Fibroblast of skin of left biceps (primary cell): ENCODE measurements at regions not wholly inside any gene's neighbourhood (a gene's known extent, or its start where the extent isn't known, plus 50 kb on each side); places are given as distances from the start of the nearest gene placed in this dataset.

Experiments used
- DNase-seq, 2 experiments: peaks; one replicate each; pipeline ENCODE4 v3.0.0-alpha.2; 2013; ENCODE audit warnings: low read depth in 2 of 2

DNA sequence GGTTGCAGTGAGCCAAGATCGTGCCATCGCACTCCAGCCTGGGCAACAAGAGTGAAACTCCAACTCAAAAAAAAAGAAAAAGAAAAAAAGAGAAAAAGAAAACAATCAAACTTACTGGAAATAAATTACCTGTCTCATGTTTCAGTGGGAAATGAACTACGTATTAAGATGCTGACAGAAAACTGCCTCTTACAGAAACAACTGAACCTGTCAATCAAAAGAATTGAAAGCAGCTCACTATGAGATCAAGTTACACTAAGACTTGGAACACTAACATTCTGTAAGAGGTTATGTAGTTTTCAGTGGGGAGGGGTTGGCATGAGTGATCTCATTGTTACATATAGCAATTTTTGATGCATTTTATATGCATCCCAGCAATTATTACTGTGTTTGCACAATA is 64.4 kb upstream of the SPATA31E1 start:
- DNase-seq: no peak

DNA sequence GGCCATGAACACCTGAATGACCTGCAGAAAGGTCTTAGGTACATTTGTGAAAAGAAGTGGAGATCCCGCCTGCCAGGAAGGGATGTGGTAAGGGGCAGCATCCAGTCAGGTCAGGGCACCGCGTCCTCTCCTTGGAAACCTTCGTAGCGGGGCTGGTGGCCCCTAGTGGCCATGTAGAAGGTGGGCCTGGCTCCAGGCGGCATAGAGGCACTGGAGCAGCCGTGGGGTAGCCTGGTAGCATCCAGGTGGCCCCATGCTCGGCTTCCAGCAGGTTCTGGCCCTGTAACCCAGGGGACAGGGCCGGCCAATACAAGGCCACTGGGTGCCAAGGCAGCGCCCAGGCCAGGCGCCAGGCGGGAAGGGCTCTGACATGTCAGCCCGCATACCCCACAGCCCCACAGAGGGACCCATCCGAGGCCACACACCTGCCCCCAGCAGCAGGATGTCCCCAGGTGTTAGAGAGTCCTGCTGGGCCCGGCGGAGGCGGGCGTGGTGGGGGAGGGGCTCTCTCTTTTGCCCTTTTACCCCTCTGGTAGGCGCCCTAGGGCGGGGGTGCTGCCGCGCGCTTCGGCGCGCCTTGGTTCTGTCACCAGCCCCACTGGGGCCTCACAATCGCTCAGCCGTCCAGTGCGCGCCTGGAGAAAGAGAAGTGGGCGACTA is 58.3 kb upstream of the SPATA31E1 start:
- DNase-seq: no peak

DNA sequence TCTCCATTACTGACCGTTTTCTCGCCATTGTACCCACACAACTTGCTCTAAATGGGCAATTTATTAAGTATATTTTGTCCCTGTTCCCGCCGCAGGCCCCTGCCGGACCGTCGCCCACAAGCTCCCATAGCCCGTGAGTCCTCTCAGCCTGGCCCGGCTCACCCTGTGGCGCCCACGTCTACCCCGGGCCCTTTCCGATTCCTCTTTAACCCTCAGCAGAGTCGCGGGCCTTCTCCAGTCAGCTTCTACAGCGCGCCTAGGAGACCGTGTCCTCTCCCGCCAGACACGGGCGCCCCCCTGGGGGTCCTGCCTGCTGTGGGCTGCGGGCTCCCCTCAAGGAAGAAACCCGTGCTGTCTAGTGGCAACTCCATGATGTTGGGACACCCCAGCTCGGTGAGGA is 57.8 kb upstream of the SPATA31E1 start:
- no peak for DNase-seq

DNA sequence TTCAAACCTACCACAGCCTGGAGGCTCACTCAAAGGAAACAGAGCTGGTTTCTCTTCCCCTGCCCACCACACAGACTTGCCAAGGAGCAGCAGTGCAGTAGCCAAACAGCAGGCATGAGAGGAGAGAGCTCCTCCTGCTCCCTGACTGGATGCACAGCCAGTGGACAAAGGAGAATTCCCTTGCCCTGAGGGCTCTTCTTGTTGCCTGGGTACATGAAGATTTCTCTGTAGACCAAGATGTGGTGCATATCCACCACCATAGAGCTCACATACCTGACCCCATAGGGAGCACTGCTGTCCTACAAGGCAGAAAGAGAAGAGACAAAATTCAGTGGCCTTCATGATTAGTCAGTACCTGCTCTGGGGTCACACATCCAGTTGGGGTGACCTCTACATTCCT is 56.3 kb upstream of the SPATA31E1 start:
- DNase-seq: no peak

DNA sequence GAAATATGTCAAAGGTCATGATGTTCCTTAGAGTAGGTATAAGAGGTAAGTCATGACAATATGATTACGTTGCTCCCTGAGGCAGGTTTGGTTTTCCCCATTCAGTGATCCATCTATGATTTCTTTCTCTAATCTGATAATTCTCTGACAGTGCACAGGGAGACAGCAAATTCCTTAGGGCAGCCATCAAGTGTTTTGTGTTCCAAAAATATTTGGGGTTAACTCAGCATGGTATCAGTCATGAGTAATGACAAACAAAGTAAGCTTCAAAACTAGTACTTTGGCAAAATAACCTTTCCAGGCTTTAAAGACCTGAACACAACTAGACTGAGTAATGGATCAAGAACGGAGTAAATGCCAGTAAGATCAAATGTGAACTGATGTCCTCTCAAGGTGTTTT is 55.3 kb upstream of the SPATA31E1 start:
- no peak for DNase-seq

DNA sequence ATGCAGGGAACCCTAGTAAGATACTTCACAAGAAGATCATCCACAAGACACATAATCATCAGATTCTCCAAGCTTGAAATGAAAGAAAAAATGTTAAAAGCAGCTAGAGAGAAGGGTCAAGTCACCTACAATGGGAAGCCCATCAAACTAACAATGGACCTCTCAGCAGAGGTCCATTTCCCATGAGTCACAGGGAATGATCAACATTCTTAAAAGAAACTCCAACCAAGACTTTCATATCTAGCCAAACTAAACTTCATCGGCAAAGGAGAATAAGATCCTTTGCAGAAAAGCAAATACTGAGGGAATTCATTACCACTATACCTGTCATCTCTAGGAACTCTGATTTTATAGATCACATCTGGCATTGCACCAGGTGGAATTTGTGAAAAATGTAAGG is 52.9 kb upstream of the SPATA31E1 start:
- no peak for DNase-seq

GRCh38 chr9:87830446-87830845 is 52.2 kb upstream of the SPATA31E1 start:
- no peak for DNase-seq

DNA sequence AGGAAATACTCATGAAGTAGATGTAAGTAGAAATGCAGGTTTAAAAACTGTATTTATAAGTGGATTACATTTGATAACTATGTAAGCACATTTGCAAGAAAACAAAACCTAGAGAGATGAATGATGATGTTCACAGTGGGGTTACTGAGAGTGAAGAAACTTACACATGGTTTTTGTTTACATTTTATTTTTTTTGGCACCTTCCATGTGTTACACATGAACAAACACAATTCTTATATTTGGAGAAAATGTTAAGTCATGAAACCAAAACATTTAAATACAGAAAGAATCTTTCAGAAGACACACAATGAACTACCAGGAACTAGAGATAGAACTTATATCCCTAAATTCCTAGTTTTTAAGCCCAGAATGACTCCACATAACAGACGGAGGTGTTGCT is 51.5 kb upstream of the SPATA31E1 start:
- no peak for DNase-seq
